Right lobe of liver (tissue), 4 donors: ENCODE measurements at regions not wholly inside any gene's neighbourhood (a gene's known extent, or its start where the extent isn't known, plus 50 kb on each side); places are given as distances from the start of the nearest gene placed in this dataset.

Experiments used
- CTCF ChIP-seq, 4 donors: fragments of 200-600 bp in 3 of 4; fragments of 450-650 bp in 1 of 4; IDR thresholded peaks; one replicate each; pipeline versions ENCODE4 v1.5.1 to v1.8.0; 2016 to 2022; ENCODE audit warnings: antibody characterized with exemption in 4 of 4, mild to moderate bottlenecking in 2 of 4
- POLR2A ChIP-seq: fragments of 450-650 bp; IDR thresholded peaks from one replicate; pipeline ENCODE4 v1.6.1; 2017; ENCODE audit warnings: antibody characterized with exemption, mild to moderate bottlenecking
- donor health status: DM: no; HTN: no; CAD: no.
- donor health status: DM: no; HTN: no; CAD: no.
- donor health status: DM: no; HTN: yes; CAD: no.

GRCh38 chr4:123191728-123192127 is 204.9 kb upstream of the SPRY1 start:
- TF ChIP-seq CTCF (IDR thresholded peaks at IDR 0.05) (no peak), POLR2A (no peak)
